ENCODE measurements at regions not wholly inside any gene's neighbourhood (a gene's known extent, or its start where the extent isn't known, plus 50 kb on each side); places are given as distances from the start of the nearest gene placed in this dataset.

DNA sequence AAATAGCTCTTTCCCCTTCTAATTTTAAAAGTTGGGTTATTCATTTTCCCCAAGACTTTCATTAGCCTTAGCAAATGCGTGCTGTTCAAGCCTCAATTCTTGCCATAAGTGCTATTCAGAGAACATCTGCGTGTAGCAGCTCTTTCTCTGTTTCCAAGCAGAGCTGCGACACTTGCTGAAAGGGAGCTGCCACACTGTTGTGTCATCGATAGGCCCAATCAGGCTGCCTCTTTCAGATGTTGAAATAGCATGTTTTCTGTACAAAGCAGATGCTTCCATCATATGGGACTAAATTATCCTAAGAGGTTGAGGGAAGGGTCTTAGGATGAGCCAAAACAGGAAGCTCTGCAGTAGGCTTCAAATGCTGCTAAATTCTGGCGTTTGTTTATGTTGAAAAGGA, 220.9 kb upstream of the CDC14C start:
- H3K79me2 ChIP-seq: no peaks in the 10 kb centered on the region
- H3K4me3 ChIP-seq: no peak overlapping the region
- H3K9me2 ChIP-seq (replicated peaks; ENCODE audit: insufficient read depth): no peaks in the 10 kb centered on the region
- 84% methylated on average over 5 of the region's 5 CpGs for WGBS (ENCODE audit: low lambda C conversion rate, missing lambda C conversion rate)
- no peaks in the 10 kb centered on the region for H3K27me3 ChIP-seq
- H3K9me3 ChIP-seq (ENCODE audit: low read depth): no peaks in the 10 kb centered on the region
- H2AFZ ChIP-seq: no peak overlapping the region
- H3K4me1 ChIP-seq (ENCODE audit: insufficient read depth): no peaks in the 10 kb centered on the region
- TF ChIP-seq CTCF (IDR thresholded peaks at IDR 0.05; ENCODE audit: poor library complexity) (no peak), EZH2phosphoT487 (IDR thresholded peaks at IDR 0.05; ENCODE audit: low read depth, severe bottlenecking, unreplicated experiment) (no peak), EZH2 (IDR thresholded peaks at IDR 0.05; ENCODE audit: borderline replicate concordance) (no peak)
- H3K36me3 ChIP-seq (replicated peaks; ENCODE audit: insufficient read depth, low read depth): no peaks in the 10 kb centered on the region
- no peak for DNase-seq (ENCODE audit: low spot score)
- H3K4me2 ChIP-seq: no peak overlapping the region
- no peak overlapping the region for H3K27ac ChIP-seq
- no peaks in the 10 kb centered on the region for H4K20me1 ChIP-seq (ENCODE audit: insufficient read depth, poor library complexity, severe bottlenecking)

GRCh38 chr7:48708122-48708521, 216.2 kb upstream of the CDC14C start:
- 88% methylated on average over 4 of the region's 4 CpGs for WGBS (ENCODE audit: low lambda C conversion rate, missing lambda C conversion rate)
- TF ChIP-seq EZH2phosphoT487 (IDR thresholded peaks at IDR 0.05; ENCODE audit: low read depth, severe bottlenecking, unreplicated experiment) (no peak), EZH2 (IDR thresholded peaks at IDR 0.05; ENCODE audit: borderline replicate concordance) (no peak), CTCF (IDR thresholded peaks at IDR 0.05; ENCODE audit: poor library complexity) (no peak)
- H3K9me2 ChIP-seq (replicated peaks; ENCODE audit: insufficient read depth): no peaks in the 10 kb centered on the region
- no peak overlapping the region for H3K4me3 ChIP-seq
- no peak overlapping the region for H3K4me2 ChIP-seq
- H3K4me1 ChIP-seq (ENCODE audit: insufficient read depth): no peaks in the 10 kb centered on the region
- no peaks in the 10 kb centered on the region for H3K79me2 ChIP-seq
- no peaks in the 10 kb centered on the region for H3K27me3 ChIP-seq
- DNase-seq (ENCODE audit: low spot score): no peak
- H3K27ac ChIP-seq: no peak overlapping the region
- H3K9me3 ChIP-seq (ENCODE audit: low read depth): no peaks in the 10 kb centered on the region
- H3K36me3 ChIP-seq (replicated peaks; ENCODE audit: insufficient read depth, low read depth): no peaks in the 10 kb centered on the region
- no peaks in the 10 kb centered on the region for H4K20me1 ChIP-seq (ENCODE audit: insufficient read depth, poor library complexity, severe bottlenecking)
- H2AFZ ChIP-seq: no peak overlapping the region

GRCh38 chr7:48708635-48709034, 215.7 kb upstream of the CDC14C start:
- 42% methylated on average over 7 of the region's 7 CpGs for WGBS (ENCODE audit: low lambda C conversion rate, missing lambda C conversion rate)
- no peak overlapping the region for H3K4me2 ChIP-seq

More at GRCh38 chr7:48708635-48709034, 215.7 kb upstream of the CDC14C start:
- no peaks in the 10 kb centered on the region for H3K36me3 ChIP-seq (replicated peaks; ENCODE audit: insufficient read depth, low read depth)
- no peaks in the 10 kb centered on the region for H3K9me2 ChIP-seq (replicated peaks; ENCODE audit: insufficient read depth)
- H2AFZ ChIP-seq: no peak overlapping the region
- no peak overlapping the region for H3K27ac ChIP-seq
- no peak overlapping the region for H3K4me3 ChIP-seq
- H3K27me3 ChIP-seq: no peaks in the 10 kb centered on the region
- DNase-seq (ENCODE audit: low spot score): no peak
- TF ChIP-seq EZH2phosphoT487 (IDR thresholded peaks at IDR 0.05; ENCODE audit: low read depth, severe bottlenecking, unreplicated experiment) (no peak), CTCF (IDR thresholded peaks at IDR 0.05; ENCODE audit: poor library complexity) (no peak), EZH2 (IDR thresholded peaks at IDR 0.05; ENCODE audit: borderline replicate concordance) (no peak)
- no peaks in the 10 kb centered on the region for H4K20me1 ChIP-seq (ENCODE audit: insufficient read depth, poor library complexity, severe bottlenecking)
- H3K9me3 ChIP-seq (ENCODE audit: low read depth): no peaks in the 10 kb centered on the region
- H3K4me1 ChIP-seq (ENCODE audit: insufficient read depth): no peaks in the 10 kb centered on the region
- no peaks in the 10 kb centered on the region for H3K79me2 ChIP-seq
